HL-60 (cell line): ENCODE measurements at regions not wholly inside any gene's neighbourhood (a gene's known extent, or its start where the extent isn't known, plus 50 kb on each side); places are given as distances from the start of the nearest gene placed in this dataset.
"Not testable (repeated sequence)": the region's sequence is repeated elsewhere in the genome, so short reads cannot be mapped to it uniquely, and the experiment has no call there.

Experiments
- CTCF ChIP-seq: IDR thresholded peaks from one replicate; pipeline ENCODE4 v1.5.1; 2011; ENCODE audit warnings: low read length, control low read depth, inconsistent platforms; ENCODE audit not compliant: insufficient read depth
- POLR2AphosphoS5 ChIP-seq: IDR thresholded peaks from 2 replicates; pipeline ENCODE4 v1.6.1; 2012; ENCODE audit warnings: low read depth
- SPI1 ChIP-seq: IDR thresholded peaks from 2 replicates; pipeline ENCODE4 v1.6.1; 2012; ENCODE audit warnings: low read depth, mild to moderate bottlenecking, borderline replicate concordance
- TF ChIP-seq, protein P1 (sequence below): IDR thresholded peaks from 2 replicates; pipeline ENCODE4 v1.6.1; 2012; ENCODE audit warnings: low read depth; ENCODE audit not compliant: insufficient replicate concordance

DNA sequence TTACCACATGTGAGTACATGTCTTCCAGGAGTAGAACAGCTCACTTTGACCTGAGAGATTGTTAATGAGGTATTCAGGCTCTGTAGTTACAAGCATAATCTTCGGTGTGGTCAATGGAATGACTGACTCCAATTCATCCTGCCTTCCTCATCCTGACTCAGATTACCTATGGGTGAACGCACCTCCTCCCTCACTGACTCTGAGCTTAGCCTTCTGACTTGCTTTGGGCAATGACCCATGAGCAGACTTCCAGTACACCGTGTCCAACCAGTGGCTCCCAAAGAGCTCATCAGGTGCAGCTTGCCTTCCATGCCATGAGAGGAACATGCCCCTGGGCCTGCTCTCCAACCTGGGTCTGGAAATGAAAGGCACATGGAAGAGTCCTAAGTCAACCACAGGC lies 361.0 kb upstream of the FRG1 start:
- TF ChIP-seq CTCF, POLR2AphosphoS5, SPI1: not testable (repeated sequence)
- TF ChIP-seq, protein P1, sequence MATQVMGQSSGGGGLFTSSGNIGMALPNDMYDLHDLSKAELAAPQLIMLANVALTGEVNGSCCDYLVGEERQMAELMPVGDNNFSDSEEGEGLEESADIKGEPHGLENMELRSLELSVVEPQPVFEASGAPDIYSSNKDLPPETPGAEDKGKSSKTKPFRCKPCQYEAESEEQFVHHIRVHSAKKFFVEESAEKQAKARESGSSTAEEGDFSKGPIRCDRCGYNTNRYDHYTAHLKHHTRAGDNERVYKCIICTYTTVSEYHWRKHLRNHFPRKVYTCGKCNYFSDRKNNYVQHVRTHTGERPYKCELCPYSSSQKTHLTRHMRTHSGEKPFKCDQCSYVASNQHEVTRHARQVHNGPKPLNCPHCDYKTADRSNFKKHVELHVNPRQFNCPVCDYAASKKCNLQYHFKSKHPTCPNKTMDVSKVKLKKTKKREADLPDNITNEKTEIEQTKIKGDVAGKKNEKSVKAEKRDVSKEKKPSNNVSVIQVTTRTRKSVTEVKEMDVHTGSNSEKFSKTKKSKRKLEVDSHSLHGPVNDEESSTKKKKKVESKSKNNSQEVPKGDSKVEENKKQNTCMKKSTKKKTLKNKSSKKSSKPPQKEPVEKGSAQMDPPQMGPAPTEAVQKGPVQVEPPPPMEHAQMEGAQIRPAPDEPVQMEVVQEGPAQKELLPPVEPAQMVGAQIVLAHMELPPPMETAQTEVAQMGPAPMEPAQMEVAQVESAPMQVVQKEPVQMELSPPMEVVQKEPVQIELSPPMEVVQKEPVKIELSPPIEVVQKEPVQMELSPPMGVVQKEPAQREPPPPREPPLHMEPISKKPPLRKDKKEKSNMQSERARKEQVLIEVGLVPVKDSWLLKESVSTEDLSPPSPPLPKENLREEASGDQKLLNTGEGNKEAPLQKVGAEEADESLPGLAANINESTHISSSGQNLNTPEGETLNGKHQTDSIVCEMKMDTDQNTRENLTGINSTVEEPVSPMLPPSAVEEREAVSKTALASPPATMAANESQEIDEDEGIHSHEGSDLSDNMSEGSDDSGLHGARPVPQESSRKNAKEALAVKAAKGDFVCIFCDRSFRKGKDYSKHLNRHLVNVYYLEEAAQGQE, result not testable (repeated sequence)
